GM10266 (cell line): ENCODE measurements at regions not wholly inside any gene's neighbourhood (a gene's known extent, or its start where the extent isn't known, plus 50 kb on each side); places are given as distances from the start of the nearest gene placed in this dataset.
"Not testable (repeated sequence)": the region's sequence is repeated elsewhere in the genome, so short reads cannot be mapped to it uniquely, and the experiment has no call there.

Experiments used
- DNase-seq: peaks from one replicate; pipeline ENCODE4 v3.0.0; 2012; ENCODE audit errors: extremely low spot score
- CTCF ChIP-seq: IDR thresholded peaks from 2 replicates; pipeline ENCODE4 v1.5.1; 2012; ENCODE audit warnings: mild to moderate bottlenecking, low read depth; ENCODE audit not compliant: control insufficient read depth, insufficient read depth; ENCODE audit errors: missing control alignments

- no peak for TF ChIP-seq CTCF
- DNase-seq, result no peak
Measured at GRCh38 chr7:73918926-73919693, 58.2 kb downstream of the TMEM270 start.

- TF ChIP-seq CTCF, result no peak
Measured at GRCh38 chr7:73919694-73920375, 58.9 kb downstream of the TMEM270 start.

DNA sequence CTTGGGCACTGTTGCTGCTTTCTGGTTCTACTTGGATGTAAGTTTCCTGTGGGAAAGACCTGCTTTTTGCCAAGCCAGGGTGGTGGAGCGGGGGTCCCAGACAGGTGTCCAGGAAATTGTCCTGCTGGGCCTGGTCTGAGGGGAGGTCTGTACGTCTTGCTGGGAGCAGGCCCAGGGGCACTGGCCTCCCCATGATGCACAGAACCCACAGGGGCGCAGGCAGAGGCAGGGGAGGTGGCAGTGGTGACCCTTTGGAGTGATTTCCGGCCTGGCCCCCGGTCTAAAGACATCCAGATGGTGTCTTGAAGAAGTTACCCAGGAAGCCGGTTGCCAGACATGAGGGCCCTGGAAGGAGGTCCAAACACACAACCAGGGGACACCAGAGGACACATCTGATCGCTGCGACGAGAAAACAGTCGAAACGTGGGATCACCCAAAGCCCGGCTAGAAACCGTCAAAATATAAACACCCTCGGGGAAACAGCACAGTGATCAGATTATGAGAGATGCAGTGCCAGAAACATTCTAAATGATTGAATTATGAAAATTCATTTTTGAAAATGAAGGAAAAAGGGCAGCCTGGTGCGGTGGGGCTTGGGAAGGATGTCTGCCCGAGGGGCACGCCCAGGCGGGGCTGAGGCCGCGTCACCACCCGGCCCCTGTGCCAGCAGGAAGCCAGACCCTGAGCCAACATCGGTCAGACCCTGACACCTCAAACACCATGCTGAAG, 59.6 kb downstream of the TMEM270 start:
- DNase-seq, result no peak

More at GRCh38 chr7:73919694-73920375, 58.9 kb downstream of the TMEM270 start:
- no peak for DNase-seq

GRCh38 chr7:73921623-73922528, 60.9 kb downstream of the TMEM270 start:
- TF ChIP-seq CTCF, result no peak
- DNase-seq, result no peak

More for the DNA sequence above, 59.6 kb downstream of the TMEM270 start:
- TF ChIP-seq CTCF, result no peak

- not testable (repeated sequence) for DNase-seq
Measured at GRCh38 chr7:73928644-73929043, 67.7 kb downstream of the TMEM270 start.

DNA sequence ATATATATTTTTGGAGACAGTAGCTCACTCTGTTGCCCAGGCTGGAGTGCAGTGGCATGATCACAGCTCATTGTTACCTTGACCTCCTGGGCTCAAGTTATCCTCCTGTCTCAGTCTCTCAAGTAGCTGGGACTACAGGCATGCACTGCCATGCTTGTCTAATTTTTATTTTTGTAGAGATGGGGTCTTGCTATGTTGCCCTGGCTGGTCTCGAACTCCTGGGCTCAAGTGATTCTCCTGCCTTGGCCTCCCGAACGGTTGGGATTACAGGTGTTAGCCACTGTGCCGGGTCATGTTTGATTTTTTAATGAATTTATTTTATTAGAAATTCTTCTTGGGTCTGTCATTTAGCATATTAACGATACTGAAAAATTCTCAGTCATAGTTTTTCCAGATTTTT, 70.5 kb downstream of the TMEM270 start:
- TF ChIP-seq CTCF, result no peak
- no peak for DNase-seq

- no peak for TF ChIP-seq CTCF
- no peak for DNase-seq
Measured at GRCh38 chr7:73932364-73932763, 71.4 kb downstream of the TMEM270 start.
